ENCODE measurements at regions not wholly inside any gene's neighbourhood (a gene's known extent, or its start where the extent isn't known, plus 50 kb on each side); places are given as distances from the start of the nearest gene placed in this dataset.
A peak's percentile ranks its signal among the peaks of the same experiment; 100 is the strongest.

DNA sequence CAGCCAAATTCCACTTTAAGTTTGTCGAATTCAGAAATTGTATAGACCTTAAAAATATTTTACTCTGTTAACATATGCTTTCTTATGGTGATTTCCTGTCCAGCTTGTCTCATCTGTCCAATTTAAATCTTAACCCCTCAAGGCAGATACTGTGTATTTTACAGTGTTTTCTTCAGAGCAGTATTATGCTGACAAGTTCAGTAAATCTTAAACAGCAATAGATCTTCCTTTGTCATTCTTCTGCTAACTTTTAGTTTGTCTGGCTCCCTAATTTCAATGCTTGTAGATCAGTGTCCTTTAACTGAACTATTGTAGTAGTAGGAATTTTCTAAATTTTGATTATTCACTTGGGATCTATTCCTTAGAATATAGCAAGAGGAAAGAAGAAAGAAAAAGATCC lies 52.8 kb upstream of the MEIS1 start:
- DNase-seq = no peak

- DNase-seq = no peak
These were observed 55.5 kb upstream of the MEIS1 start for GRCh38 chr2:66379473-66379872.

DNA sequence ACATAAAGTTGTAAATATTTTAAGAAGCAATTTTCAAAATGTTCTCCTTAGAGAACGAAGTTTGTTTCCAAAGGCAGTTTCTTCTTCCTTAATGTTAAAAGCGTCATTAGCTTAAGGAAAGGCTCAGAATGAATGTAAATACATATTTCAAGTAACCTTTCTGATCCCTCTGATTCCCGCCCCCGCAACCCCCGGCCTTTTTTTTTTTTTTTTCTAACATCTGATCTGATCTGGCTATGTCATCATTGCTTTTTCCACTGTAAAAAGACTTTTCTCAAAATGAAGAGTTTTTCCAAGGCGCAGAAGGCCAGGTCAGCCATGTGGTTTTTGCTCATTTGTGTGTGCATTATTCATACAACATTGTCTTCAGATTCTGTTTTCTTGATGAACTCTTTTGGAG lies 57.1 kb upstream of the MEIS1 start:
- no peak for DNase-seq

- DNase-seq = no peak
These were observed 64.1 kb upstream of the MEIS1 start for GRCh38 chr2:66370824-66371223.

DNA sequence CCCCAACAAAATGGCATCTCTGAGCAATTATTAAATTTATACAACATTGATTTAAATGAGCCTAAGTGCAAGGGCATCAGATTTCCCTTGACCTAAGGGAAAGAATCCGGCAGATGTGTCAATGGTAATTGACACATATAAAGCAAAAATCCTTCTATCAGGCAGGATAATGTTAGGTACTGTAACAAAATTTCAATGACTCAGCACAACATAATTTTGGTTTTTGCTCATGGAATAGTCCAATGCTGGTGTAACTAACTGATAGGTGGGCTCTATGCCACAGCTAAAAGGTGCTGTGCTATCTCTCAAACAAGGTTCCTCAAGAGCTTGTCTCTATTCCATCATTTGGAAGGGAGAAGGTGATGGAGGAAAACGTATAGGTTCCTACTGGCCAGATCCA lies 68.3 kb upstream of the MEIS1 start:
- DNase-seq = no peak

- no peak for DNase-seq
These were observed 70.2 kb upstream of the MEIS1 start for GRCh38 chr2:66364495-66365333.

DNA sequence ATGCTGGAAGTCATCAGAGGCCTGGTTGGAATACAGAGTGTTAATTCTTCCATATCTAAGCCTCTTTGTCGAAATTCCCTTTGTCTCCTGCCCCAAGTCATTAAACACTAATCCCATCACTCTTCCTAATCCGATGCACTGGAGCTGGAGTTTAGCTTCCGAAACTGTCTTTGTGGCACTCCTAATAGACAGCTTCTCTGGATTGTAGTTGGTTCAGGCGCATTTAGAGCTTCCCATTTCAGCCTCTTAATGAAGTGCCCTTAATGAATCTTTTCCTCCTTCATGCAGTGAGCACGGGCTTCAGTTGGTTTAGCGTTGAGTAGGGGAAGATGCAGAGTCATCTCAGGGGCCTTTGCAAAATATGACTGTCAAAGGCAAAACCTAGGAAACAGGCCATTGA lies 72.2 kb upstream of the MEIS1 start:
- no peak for DNase-seq

DNA sequence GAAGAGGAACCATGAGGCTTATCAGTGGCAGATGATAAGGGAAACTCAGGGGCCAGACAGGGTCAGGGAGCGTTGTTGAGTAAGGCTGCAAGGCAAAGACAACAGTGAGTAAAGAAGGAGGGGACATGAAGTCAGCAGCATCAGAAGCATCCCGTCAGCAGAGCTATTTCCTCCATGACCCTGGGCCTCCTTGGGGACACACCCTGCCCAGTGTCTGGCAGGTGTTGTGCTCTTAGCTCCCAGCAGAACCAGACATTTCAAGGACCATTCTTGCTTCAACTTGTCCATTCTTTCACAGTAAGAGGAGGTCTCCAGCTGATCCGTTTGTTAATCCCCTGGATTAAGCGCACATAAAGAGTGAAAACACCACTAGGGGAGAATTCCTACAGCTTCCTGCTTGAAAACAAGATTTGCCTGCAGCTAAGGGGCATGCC lies 88.7 kb upstream of the MEIS1 start:
- no peak for DNase-seq

GRCh38 chr2:66344087-66344663 lies 90.8 kb upstream of the MEIS1 start:
- DNase-seq = no peak

GRCh38 chr2:66343259-66343658 lies 91.7 kb upstream of the MEIS1 start:
- no peak for DNase-seq

DNA sequence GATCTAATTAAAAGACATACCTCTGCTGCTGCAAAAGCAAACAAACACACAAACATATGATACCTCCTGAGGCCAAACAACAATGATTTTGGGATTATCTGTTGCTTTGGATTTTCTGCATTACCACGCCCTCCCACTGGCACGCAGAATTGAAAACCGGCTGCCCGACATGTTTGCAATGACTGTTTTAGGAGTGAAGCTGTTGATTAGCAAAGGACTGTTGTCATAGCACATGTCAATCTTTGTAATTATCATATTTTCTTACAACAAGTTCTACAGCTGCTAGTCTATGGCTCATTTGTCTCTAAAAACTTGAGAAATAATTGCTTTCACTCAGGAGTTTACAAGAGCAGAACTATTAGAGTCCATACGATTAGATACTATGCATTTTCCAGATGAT lies 94.4 kb upstream of the MEIS1 start:
- DNase-seq = no peak

- DNase-seq = peak in 2 of 58 donors; percentile 3 to 14
These were observed 100.5 kb upstream of the MEIS1 start for GRCh38 chr2:66334237-66335029.

GRCh38 chr2:66331176-66331575 lies 103.7 kb upstream of the MEIS1 start:
- no peak for DNase-seq

- no peak for DNase-seq
These were observed 105.8 kb upstream of the MEIS1 start for GRCh38 chr2:66329081-66329605.

GRCh38 chr2:66327066-66327740 lies 107.7 kb upstream of the MEIS1 start:
- DNase-seq = no peak

GRCh38 chr2:66324909-66325528 lies 109.9 kb upstream of the MEIS1 start:
- DNase-seq = no peak

DNA sequence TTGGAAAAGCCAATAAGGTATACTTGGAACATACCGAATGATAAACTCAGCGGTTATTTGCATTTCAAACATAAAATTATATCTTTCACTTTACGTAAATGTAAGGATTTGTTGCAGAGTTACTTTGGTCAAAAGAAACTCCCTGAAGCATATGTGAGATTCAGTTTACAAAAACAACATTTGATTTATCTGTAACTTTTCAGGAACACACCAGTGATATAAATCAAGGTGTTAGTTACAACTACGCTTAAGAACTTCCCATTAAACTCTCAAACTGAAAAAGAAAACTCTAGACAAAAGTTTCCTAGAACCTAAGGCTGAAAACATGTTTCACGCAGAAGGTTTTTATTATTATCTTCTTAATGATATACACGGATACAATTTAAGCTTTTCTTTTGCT lies 110.6 kb upstream of the MEIS1 start:
- DNase-seq = no peak

- DNase-seq = no peak
These were observed 111.5 kb upstream of the MEIS1 start for GRCh38 chr2:66323406-66323805.

DNA sequence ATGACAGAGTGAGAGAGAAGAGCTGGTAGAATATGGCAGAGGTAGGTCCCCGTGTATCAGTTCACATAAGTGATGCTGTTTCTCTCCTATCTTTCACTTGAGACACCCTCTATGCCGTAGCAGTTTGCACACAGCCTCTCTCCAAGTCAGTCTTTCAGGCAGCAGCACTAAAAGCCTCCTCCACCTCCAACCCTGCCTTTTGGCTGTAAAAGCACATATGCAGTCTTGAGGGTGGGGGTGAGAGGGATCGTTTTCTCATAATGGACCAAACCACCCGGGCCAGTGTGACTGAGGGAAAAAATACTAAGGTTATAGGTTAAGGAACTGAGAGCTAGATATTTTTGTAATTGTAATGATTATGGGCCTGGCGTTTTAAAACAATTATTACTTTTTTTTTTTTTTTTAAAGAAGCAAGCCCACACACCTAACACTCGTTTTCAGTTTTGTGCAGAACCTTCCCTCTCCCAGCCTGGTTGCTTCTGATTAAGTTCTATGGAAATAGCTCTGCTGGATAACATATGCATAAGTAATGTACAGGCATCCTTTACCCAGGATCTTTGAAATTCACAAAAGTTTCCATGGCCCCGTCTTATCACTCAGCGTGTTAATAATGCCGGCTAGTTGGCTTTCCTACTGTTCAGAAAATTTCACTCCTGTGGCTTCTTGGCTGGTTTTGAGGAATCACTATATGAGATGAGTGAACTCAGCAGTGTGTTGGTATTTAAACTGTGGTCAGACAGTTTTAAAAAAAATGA lies 112.2 kb upstream of the MEIS1 start:
- no peak for DNase-seq

GRCh38 chr2:66318009-66318561 lies 116.8 kb upstream of the MEIS1 start:
- no peak for DNase-seq

Data from anterior cingulate cortex (tissue), 58 donors.